BJ (cell line): ENCODE measurements at regions not wholly inside any gene's neighbourhood (a gene's known extent, or its start where the extent isn't known, plus 50 kb on each side); places are given as distances from the start of the nearest gene placed in this dataset.
"Not testable (repeated sequence)": the region's sequence is repeated elsewhere in the genome, so short reads cannot be mapped to it uniquely, and the experiment has no call there.

Source experiments
- CTCF ChIA-PET: fragments of 350-600 bp; formaldehyde crosslinking; extraction: SDS; loops from one replicate; lab custom pipeline; 2021; ENCODE audit warnings: antibody characterized with exemption, inconsistent platforms; lab: Yijun Ruan, JAX
- POLR2A ChIA-PET: fragments of 300-600 bp; sonication (Branson Sonifier 250); formaldehyde crosslinking; extraction: SDS; loops from one replicate; lab custom pipeline; 2021; ENCODE audit warnings: antibody characterized with exemption; lab: Charles Lee
- DNase-seq: peaks from one replicate; pipeline ENCODE4 v3.0.0-alpha.2; 2011; ENCODE audit warnings: low read depth
- H3K27me3 ChIP-seq: 2 replicates; pipeline ENCODE4 v1.6.0; 2011; ENCODE audit warnings: low read length; ENCODE audit not compliant: control insufficient read depth, insufficient read depth
- H3K36me3 ChIP-seq: 2 replicates; pipeline ENCODE4 v1.5.1; 2011; ENCODE audit warnings: low read length; ENCODE audit not compliant: control insufficient read depth, insufficient read depth
- H3K4me3 ChIP-seq: 2 replicates; pipeline ENCODE4 v1.5.1; 2011; ENCODE audit warnings: low read depth, mild to moderate bottlenecking, control low read depth, low read length

GRCh38 chr16:21422824-21423223 lies 144.7 kb upstream of the CRYM start:
- H3K4me3 ChIP-seq, H3K27me3 ChIP-seq, POLR2A ChIA-PET, DNase-seq, CTCF ChIA-PET, H3K36me3 ChIP-seq: not testable (repeated sequence)

GRCh38 chr16:21404699-21405098 lies 126.6 kb upstream of the CRYM start:
- H3K27me3 ChIP-seq, H3K36me3 ChIP-seq, DNase-seq, POLR2A ChIA-PET, H3K4me3 ChIP-seq, CTCF ChIA-PET: not testable (repeated sequence)

- H3K27me3 ChIP-seq, H3K36me3 ChIP-seq, POLR2A ChIA-PET, DNase-seq, CTCF ChIA-PET, H3K4me3 ChIP-seq: not testable (repeated sequence)
These were observed 119.8 kb upstream of the CRYM start for GRCh38 chr16:21397866-21398265.

GRCh38 chr16:21396545-21396944 lies 118.5 kb upstream of the CRYM start:
- DNase-seq, H3K36me3 ChIP-seq, POLR2A ChIA-PET, H3K4me3 ChIP-seq, H3K27me3 ChIP-seq, CTCF ChIA-PET: not testable (repeated sequence)

GRCh38 chr16:21390634-21391033 lies 112.5 kb upstream of the CRYM start:
- H3K36me3 ChIP-seq, H3K4me3 ChIP-seq, DNase-seq, POLR2A ChIA-PET, CTCF ChIA-PET, H3K27me3 ChIP-seq: not testable (repeated sequence)

GRCh38 chr16:21389860-21390259 lies 111.8 kb upstream of the CRYM start:
- H3K36me3 ChIP-seq, POLR2A ChIA-PET, H3K27me3 ChIP-seq, H3K4me3 ChIP-seq, DNase-seq, CTCF ChIA-PET: not testable (repeated sequence)

GRCh38 chr16:21387757-21388156 lies 109.7 kb upstream of the CRYM start:
- DNase-seq, H3K4me3 ChIP-seq, POLR2A ChIA-PET, H3K36me3 ChIP-seq, CTCF ChIA-PET, H3K27me3 ChIP-seq: not testable (repeated sequence)

GRCh38 chr16:21386201-21386915 lies 108.3 kb upstream of the CRYM start:
- CTCF ChIA-PET, POLR2A ChIA-PET, DNase-seq: not testable (repeated sequence)

GRCh38 chr16:21383682-21384081 lies 105.6 kb upstream of the CRYM start:
- H3K27me3 ChIP-seq, DNase-seq, CTCF ChIA-PET, H3K4me3 ChIP-seq, POLR2A ChIA-PET, H3K36me3 ChIP-seq: not testable (repeated sequence)

More at GRCh38 chr16:21386201-21386915, 108.3 kb upstream of the CRYM start:
- not testable (repeated sequence) for H3K4me3 ChIP-seq, H3K36me3 ChIP-seq, H3K27me3 ChIP-seq

GRCh38 chr16:21379645-21380044 lies 101.6 kb upstream of the CRYM start:
- DNase-seq, CTCF ChIA-PET, H3K4me3 ChIP-seq, H3K27me3 ChIP-seq, H3K36me3 ChIP-seq, POLR2A ChIA-PET: not testable (repeated sequence)

- CTCF ChIA-PET, H3K4me3 ChIP-seq, POLR2A ChIA-PET, H3K36me3 ChIP-seq, DNase-seq, H3K27me3 ChIP-seq: not testable (repeated sequence)
These were observed 98.3 kb upstream of the CRYM start for GRCh38 chr16:21376196-21376899.

GRCh38 chr16:21375334-21375733 lies 97.2 kb upstream of the CRYM start:
- H3K4me3 ChIP-seq, H3K27me3 ChIP-seq, H3K36me3 ChIP-seq, DNase-seq, POLR2A ChIA-PET, CTCF ChIA-PET: not testable (repeated sequence)

- H3K27me3 ChIP-seq, POLR2A ChIA-PET, H3K36me3 ChIP-seq, H3K4me3 ChIP-seq, CTCF ChIA-PET, DNase-seq: not testable (repeated sequence)
These were observed 95.4 kb upstream of the CRYM start for GRCh38 chr16:21373454-21373853.
